HepG2 (cell line): ENCODE measurements at regions not wholly inside any gene's neighbourhood (a gene's known extent, or its start where the extent isn't known, plus 50 kb on each side); places are given as distances from the start of the nearest gene placed in this dataset.

Source experiments
- TF ChIP-seq, protein P1 (sequence below): sonication (generic); formaldehyde crosslinking; IDR thresholded peaks from 2 replicates; pipeline ENCODE4 v1.5.0; 2020; ENCODE audit warnings: missing genetic modification reagents
- TF ChIP-seq, protein P2 (sequence below): sonication (generic); formaldehyde crosslinking; IDR thresholded peaks from one replicate; pipeline ENCODE4 v1.5.1; 2020; ENCODE audit warnings: mild to moderate bottlenecking, missing genetic modification reagents; ENCODE audit errors: not compliant biosample characterization

DNA sequence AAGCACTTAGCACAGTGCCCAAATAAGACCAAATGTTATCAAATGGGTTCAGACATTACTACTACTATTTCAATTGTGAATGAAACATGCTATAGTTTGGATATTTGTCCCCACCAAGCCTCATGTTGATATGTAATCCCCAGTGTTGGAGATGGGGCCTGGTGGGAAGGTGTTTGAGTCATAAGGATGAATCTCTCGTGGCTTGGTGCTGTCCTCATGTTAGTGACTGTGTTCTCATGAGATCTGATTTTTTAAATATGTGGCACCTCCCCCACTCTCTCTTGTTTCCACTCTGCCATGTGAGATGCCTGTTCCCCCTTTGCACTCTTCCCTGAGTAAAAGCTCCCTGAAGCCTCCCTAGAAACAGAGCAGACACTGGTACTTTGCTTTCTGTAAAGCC is 148.7 kb upstream of the TGFBR2 start (continued):
- TF ChIP-seq, protein P1, sequence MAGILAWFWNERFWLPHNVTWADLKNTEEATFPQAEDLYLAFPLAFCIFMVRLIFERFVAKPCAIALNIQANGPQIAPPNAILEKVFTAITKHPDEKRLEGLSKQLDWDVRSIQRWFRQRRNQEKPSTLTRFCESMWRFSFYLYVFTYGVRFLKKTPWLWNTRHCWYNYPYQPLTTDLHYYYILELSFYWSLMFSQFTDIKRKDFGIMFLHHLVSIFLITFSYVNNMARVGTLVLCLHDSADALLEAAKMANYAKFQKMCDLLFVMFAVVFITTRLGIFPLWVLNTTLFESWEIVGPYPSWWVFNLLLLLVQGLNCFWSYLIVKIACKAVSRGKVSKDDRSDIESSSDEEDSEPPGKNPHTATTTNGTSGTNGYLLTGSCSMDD (CRISPR knock-in tag) = no peak
- TF ChIP-seq, protein P2, sequence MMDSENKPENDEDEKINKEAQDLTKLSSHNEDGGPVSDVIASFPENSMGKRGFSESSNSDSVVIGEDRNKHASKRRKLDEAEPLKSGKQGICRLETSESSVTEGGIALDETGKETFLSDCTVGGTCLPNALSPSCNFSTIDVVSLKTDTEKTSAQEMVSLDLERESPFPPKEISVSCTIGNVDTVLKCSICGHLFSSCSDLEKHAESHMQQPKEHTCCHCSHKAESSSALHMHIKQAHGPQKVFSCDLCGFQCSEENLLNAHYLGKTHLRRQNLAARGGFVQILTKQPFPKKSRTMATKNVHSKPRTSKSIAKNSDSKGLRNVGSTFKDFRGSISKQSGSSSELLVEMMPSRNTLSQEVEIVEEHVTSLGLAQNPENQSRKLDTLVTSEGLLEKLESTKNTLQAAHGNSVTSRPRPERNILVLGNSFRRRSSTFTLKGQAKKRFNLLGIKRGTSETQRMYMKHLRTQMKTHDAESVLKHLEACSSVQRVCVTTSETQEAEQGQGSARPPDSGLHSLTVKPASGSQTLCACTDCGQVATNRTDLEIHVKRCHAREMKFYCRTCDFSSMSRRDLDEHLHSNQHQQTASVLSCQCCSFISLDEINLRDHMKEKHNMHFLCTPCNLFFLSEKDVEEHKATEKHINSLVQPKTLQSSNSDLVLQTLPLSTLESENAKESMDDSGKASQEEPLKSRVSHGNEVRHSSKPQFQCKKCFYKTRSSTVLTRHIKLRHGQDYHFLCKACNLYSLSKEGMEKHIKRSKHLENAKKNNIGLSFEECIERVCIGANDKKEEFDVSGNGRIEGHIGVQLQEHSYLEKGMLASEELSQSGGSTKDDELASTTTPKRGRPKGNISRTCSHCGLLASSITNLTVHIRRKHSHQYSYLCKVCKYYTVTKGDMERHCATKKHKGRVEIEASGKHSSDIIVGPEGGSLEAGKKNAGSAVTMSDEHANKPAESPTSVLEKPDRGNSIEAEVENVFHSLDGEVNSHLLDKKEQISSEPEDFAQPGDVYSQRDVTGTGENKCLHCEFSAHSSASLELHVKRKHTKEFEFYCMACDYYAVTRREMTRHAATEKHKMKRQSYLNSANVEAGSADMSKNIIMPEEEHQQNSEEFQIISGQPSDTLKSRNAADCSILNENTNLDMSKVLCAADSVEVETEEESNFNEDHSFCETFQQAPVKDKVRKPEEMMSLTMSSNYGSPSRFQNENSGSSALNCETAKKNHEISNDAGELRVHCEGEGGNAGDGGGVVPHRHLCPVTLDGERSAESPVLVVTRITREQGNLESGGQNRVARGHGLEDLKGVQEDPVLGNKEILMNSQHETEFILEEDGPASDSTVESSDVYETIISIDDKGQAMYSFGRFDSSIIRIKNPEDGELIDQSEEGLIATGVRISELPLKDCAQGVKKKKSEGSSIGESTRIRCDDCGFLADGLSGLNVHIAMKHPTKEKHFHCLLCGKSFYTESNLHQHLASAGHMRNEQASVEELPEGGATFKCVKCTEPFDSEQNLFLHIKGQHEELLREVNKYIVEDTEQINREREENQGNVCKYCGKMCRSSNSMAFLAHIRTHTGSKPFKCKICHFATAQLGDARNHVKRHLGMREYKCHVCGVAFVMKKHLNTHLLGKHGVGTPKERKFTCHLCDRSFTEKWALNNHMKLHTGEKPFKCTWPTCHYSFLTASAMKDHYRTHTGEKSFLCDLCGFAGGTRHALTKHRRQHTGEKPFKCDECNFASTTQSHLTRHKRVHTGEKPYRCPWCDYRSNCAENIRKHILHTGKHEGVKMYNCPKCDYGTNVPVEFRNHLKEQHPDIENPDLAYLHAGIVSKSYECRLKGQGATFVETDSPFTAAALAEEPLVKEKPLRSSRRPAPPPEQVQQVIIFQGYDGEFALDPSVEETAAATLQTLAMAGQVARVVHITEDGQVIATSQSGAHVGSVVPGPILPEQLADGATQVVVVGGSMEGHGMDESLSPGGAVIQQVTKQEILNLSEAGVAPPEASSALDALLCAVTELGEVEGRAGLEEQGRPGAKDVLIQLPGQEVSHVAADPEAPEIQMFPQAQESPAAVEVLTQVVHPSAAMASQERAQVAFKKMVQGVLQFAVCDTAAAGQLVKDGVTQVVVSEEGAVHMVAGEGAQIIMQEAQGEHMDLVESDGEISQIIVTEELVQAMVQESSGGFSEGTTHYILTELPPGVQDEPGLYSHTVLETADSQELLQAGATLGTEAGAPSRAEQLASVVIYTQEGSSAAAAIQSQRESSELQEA (CRISPR knock-in tag) = no peak
